H9 (cell line): ENCODE measurements at regions not wholly inside any gene's neighbourhood (a gene's known extent, or its start where the extent isn't known, plus 50 kb on each side); places are given as distances from the start of the nearest gene placed in this dataset.

Source experiments
- DNase-seq: peaks from one replicate; pipeline ENCODE4 v3.0.0-alpha.2; 2017
- H2AFZ ChIP-seq: one replicate; pipeline ENCODE4 v1.6.1; 2013; ENCODE audit warnings: mild to moderate bottlenecking, low read length, control low read depth, moderate library complexity
- H2AK5ac ChIP-seq: 2 replicates; pipeline ENCODE4 v1.6.1; 2013; ENCODE audit warnings: low read length, control low read depth, mixed read lengths; ENCODE audit not compliant: insufficient read length
- H2BK120ac ChIP-seq: one replicate; pipeline ENCODE4 v1.6.1; 2013; ENCODE audit warnings: low read depth, mild to moderate bottlenecking, low read length, control low read depth, inconsistent platforms; ENCODE audit not compliant: poor library complexity, severe bottlenecking
- H2BK12ac ChIP-seq: 2 replicates; pipeline ENCODE4 v1.6.1; 2013; ENCODE audit warnings: low read length, control low read depth, mixed read lengths, low read depth; ENCODE audit not compliant: insufficient read length
- H2BK15ac ChIP-seq: 2 replicates; pipeline ENCODE4 v1.6.1; 2013; ENCODE audit warnings: low read depth, low read length, control low read depth
- H2BK20ac ChIP-seq: one replicate; pipeline ENCODE4 v1.6.1; 2013; ENCODE audit warnings: low read depth, mild to moderate bottlenecking, low read length, control low read depth, inconsistent platforms; ENCODE audit not compliant: poor library complexity, severe bottlenecking
- H2BK5ac ChIP-seq: 2 replicates; pipeline ENCODE4 v1.6.1; 2013; ENCODE audit warnings: low read length, control low read depth, mixed read lengths; ENCODE audit not compliant: insufficient read length
- H3K14ac ChIP-seq: 2 replicates; pipeline ENCODE4 v1.6.1; 2013; ENCODE audit warnings: low read length, control low read depth; ENCODE audit not compliant: insufficient read depth
- H3K18ac ChIP-seq: 2 replicates; pipeline ENCODE4 v1.6.1; 2013; ENCODE audit warnings: low read depth, mild to moderate bottlenecking, mixed read lengths, low read length, control low read depth; ENCODE audit not compliant: insufficient read length
- H3K23ac ChIP-seq: 2 replicates; pipeline ENCODE4 v1.6.1; 2013; ENCODE audit warnings: low read length, control low read depth, mixed read lengths, low read depth; ENCODE audit not compliant: insufficient read length
- H3K23me2 ChIP-seq: 2 replicates; pipeline ENCODE4 v1.6.1; 2013; ENCODE audit warnings: low read depth, mild to moderate bottlenecking, mixed read lengths, low read length, control low read depth; ENCODE audit not compliant: insufficient read length, poor library complexity, severe bottlenecking
- H3K27ac ChIP-seq: 2 replicates; pipeline ENCODE4 v1.5.1; 2013; ENCODE audit warnings: low read length, control low read depth, mixed read lengths, low read depth; ENCODE audit not compliant: insufficient read length
- H3K27me3 ChIP-seq: 2 replicates; pipeline ENCODE4 v1.6.1; 2013; ENCODE audit warnings: low read length, control low read depth, inconsistent platforms; ENCODE audit not compliant: insufficient read depth
- H3K4ac ChIP-seq: 2 replicates; pipeline ENCODE4 v1.6.1; 2013; ENCODE audit warnings: low read depth, mild to moderate bottlenecking, control low read depth, inconsistent platforms, low read length, moderate library complexity
- H3K4me1 ChIP-seq: 2 replicates; pipeline ENCODE4 v1.6.1; 2013; ENCODE audit warnings: low read length, control low read depth, inconsistent platforms; ENCODE audit not compliant: insufficient read depth
- H3K4me2 ChIP-seq: 2 replicates; pipeline ENCODE4 v1.6.1; 2013; ENCODE audit warnings: low read length, control low read depth, mixed read lengths; ENCODE audit not compliant: insufficient read length, insufficient read depth
- H3K56ac ChIP-seq: 2 replicates; pipeline ENCODE4 v1.6.1; 2013; ENCODE audit warnings: low read depth, mild to moderate bottlenecking, mixed read lengths, low read length, control low read depth; ENCODE audit not compliant: insufficient read length
- H3K79me1 ChIP-seq: 2 replicates; pipeline ENCODE4 v1.6.1; 2013; ENCODE audit warnings: low read depth, mild to moderate bottlenecking, moderate library complexity, low read length, control low read depth, inconsistent platforms; ENCODE audit not compliant: insufficient read depth, poor library complexity, severe bottlenecking
- H3K79me2 ChIP-seq: 2 replicates; pipeline ENCODE4 v1.6.1; 2013; ENCODE audit warnings: low read length, control low read depth, inconsistent platforms; ENCODE audit not compliant: insufficient read depth
- H3K9ac ChIP-seq: 2 replicates; pipeline ENCODE4 v1.6.1; 2013; ENCODE audit warnings: low read length, control low read depth, mixed read lengths; ENCODE audit not compliant: insufficient read length; ENCODE audit errors: extremely low read depth
- H3K9me3 ChIP-seq: one replicate; pipeline ENCODE4 v1.6.1; 2013; ENCODE audit warnings: low read depth, low read length, inconsistent platforms; ENCODE audit not compliant: control insufficient read depth
- H3T11ph ChIP-seq: one replicate; pipeline ENCODE4 v1.6.1; 2013; ENCODE audit warnings: mild to moderate bottlenecking, low read length, control low read depth, inconsistent platforms
- H4K20me1 ChIP-seq: one replicate; pipeline ENCODE4 v1.6.1; 2013; ENCODE audit not compliant: control insufficient read depth, insufficient read length, insufficient read depth
- H4K5ac ChIP-seq: 2 replicates; pipeline ENCODE4 v1.6.1; 2013; ENCODE audit warnings: low read depth, mild to moderate bottlenecking, mixed read lengths, low read length, control low read depth; ENCODE audit not compliant: insufficient read length
- H4K8ac ChIP-seq: replicated peaks from 2 replicates; pipeline ENCODE4 v1.6.1; 2013; ENCODE audit warnings: low read length, control low read depth, mixed read lengths, low read depth; ENCODE audit not compliant: insufficient read length
- H4K91ac ChIP-seq: 2 replicates; pipeline ENCODE4 v1.6.1; 2013; ENCODE audit warnings: low read depth, mild to moderate bottlenecking, moderate library complexity, mixed read lengths, low read length, control low read depth; ENCODE audit not compliant: insufficient read length
- H3K27ac Mint-ChIP-seq, 3 experiments: 2 replicates in 2 of 3; 3 replicates in 1 of 3; pipeline ENCODE4 v1.8.0; 2020 to 2021; ENCODE audit warnings: mixed read lengths in 3 of 3, mild to moderate bottlenecking in 1 of 3, moderate library complexity in 1 of 3
- H3K27me3 Mint-ChIP-seq: 2 replicates; pipeline ENCODE4 v1.8.0; 2021; ENCODE audit warnings: low read depth, mild to moderate bottlenecking, moderate library complexity, mixed read lengths
- H3K36me3 Mint-ChIP-seq, 3 experiments: 2 replicates in 2 of 3; 3 replicates in 1 of 3; pipeline ENCODE4 v1.8.0; 2020 to 2021; ENCODE audit warnings: low read depth in 3 of 3, mixed read lengths in 3 of 3; ENCODE audit not compliant: insufficient read depth in 1 of 3
- H3K4me1 Mint-ChIP-seq, 2 experiments: 2 replicates each; pipeline ENCODE4 v1.8.0; 2020; ENCODE audit warnings: mixed read lengths in 2 of 2
- H3K4me3 Mint-ChIP-seq, 2 experiments: 2 replicates in 1 of 2; 3 replicates in 1 of 2; pipeline ENCODE4 v1.8.0; 2020 to 2021; ENCODE audit warnings: mild to moderate bottlenecking in 2 of 2, mixed read lengths in 2 of 2, moderate library complexity in 1 of 2
- H3K9me3 Mint-ChIP-seq, 2 experiments: 2 replicates in 1 of 2; 3 replicates in 1 of 2; pipeline ENCODE4 v1.8.0; 2020; ENCODE audit warnings: mild to moderate bottlenecking in 2 of 2, mixed read lengths in 2 of 2, moderate library complexity in 1 of 2
- WGBS: extraction: QIAGEN DNeasy Blood & Tissue Kit; methylation state at CpG from one replicate; pipeline ENCODE4 v1.1.7; 2013; ENCODE audit warnings: missing lambda C conversion rate, low lambda C conversion rate, mixed read lengths; ENCODE audit not compliant: insufficient read length; ENCODE audit errors: extremely low coverage; 5-methylcytosine and 5-hydroxymethylcytosine counted together
- TF ChIP-seq, protein P1 (sequence below): fragments of 200-600 bp; sonication (generic); conservative IDR thresholded peaks from 3 replicates; pipeline ENCODE4 v1.8.0; 2021; ENCODE audit warnings: antibody characterized with exemption, mild to moderate bottlenecking

GRCh38 chr18:65941482-65941881 lies 190.7 kb downstream of the CDH7 start:
- H3K27ac ChIP-seq, result no peak overlapping the region
- no peak overlapping the region for H4K91ac ChIP-seq
- H2AK5ac ChIP-seq, result no peak overlapping the region
- no peak overlapping the region for H3K4me3 Mint-ChIP-seq
- H3K4me2 ChIP-seq, result no peak overlapping the region
- H3K9ac ChIP-seq, result no peak overlapping the region
- no peak overlapping the region for H2BK120ac ChIP-seq
- H3K79me1 ChIP-seq, result no peaks in the 10 kb centered on the region
- peaks cover 3% of the 10 kb centered on the region; the same call in 1 of the 2 replicates for H3K27me3 Mint-ChIP-seq
- H3K23ac ChIP-seq, result no peak overlapping the region
- no peaks in the 10 kb centered on the region for H4K20me1 ChIP-seq
- TF ChIP-seq, protein P1, sequence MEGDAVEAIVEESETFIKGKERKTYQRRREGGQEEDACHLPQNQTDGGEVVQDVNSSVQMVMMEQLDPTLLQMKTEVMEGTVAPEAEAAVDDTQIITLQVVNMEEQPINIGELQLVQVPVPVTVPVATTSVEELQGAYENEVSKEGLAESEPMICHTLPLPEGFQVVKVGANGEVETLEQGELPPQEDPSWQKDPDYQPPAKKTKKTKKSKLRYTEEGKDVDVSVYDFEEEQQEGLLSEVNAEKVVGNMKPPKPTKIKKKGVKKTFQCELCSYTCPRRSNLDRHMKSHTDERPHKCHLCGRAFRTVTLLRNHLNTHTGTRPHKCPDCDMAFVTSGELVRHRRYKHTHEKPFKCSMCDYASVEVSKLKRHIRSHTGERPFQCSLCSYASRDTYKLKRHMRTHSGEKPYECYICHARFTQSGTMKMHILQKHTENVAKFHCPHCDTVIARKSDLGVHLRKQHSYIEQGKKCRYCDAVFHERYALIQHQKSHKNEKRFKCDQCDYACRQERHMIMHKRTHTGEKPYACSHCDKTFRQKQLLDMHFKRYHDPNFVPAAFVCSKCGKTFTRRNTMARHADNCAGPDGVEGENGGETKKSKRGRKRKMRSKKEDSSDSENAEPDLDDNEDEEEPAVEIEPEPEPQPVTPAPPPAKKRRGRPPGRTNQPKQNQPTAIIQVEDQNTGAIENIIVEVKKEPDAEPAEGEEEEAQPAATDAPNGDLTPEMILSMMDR, result no peak
- no peak for DNase-seq
- H2BK5ac ChIP-seq, result no peak overlapping the region
- no peaks in the 10 kb centered on the region for H3K36me3 Mint-ChIP-seq
- no peak overlapping the region for H3K14ac ChIP-seq
- no peaks in the 10 kb centered on the region for H3K23me2 ChIP-seq
- no peak overlapping the region for H3T11ph ChIP-seq
- H3K4ac ChIP-seq, result no peak overlapping the region
- peaks cover 16 to 30% of the 10 kb centered on the region in 2 experiments for H3K4me1 Mint-ChIP-seq
- no peak overlapping the region for H2BK12ac ChIP-seq
- no peak overlapping the region for H4K5ac ChIP-seq
- peaks cover 11% of the 10 kb centered on the region; the same call in 1 of the 2 replicates for H3K4me1 ChIP-seq
- no CpG with 5 or more reads among the region's 4 CpGs for WGBS
- no peaks in the 10 kb centered on the region for H3K9me3 Mint-ChIP-seq
- no peak overlapping the region for H3K56ac ChIP-seq
- H3K9me3 ChIP-seq, result no peaks in the 10 kb centered on the region
- H2BK15ac ChIP-seq, result no peak overlapping the region
- peak overlapping the region in 1 of 3 experiments; percentile 50; a peak in 1 of 7 replicates for H3K27ac Mint-ChIP-seq
- H2BK20ac ChIP-seq, result no peak overlapping the region
- no peak overlapping the region for H2AFZ ChIP-seq
- H4K8ac ChIP-seq, result no peak overlapping the region
- H3K79me2 ChIP-seq, result no peaks in the 10 kb centered on the region
- no peak overlapping the region for H3K18ac ChIP-seq
- H3K27me3 ChIP-seq, result no peaks in the 10 kb centered on the region
